ENCODE measurements at regions not wholly inside any gene's neighbourhood (a gene's known extent, or its start where the extent isn't known, plus 50 kb on each side); places are given as distances from the start of the nearest gene placed in this dataset.

- Histone ChIP-seq H3K27ac (ENCODE audit: low read length) (no peak overlapping the region), H3K9me3 (ENCODE audit: insufficient read depth, low read depth, low read length) (0 out of 2 replicates have a peak, but pooled peaks cover 3% of the 10 kb centered on the region), H3K4me1 (ENCODE audit: insufficient read depth, low read length) (no peaks in the 10 kb centered on the region), H3K36me3 (ENCODE audit: insufficient read depth, low read depth, low read length) (no peaks in the 10 kb centered on the region), H3K9ac (ENCODE audit: low read depth, low read length) (no peak overlapping the region), H3K27me3 (ENCODE audit: insufficient read depth, low read length) (peaks cover 18% of the 10 kb centered on the region; the same call in 1 of the 2 replicates), H3K4me3 (ENCODE audit: low read length) (no peak overlapping the region)
Measured at GRCh38 chr16:86692426-86692825, 114.1 kb downstream of the FOXL1 start.

- H3K27me3 ChIP-seq (ENCODE audit: insufficient read depth, low read length) = peaks cover 18% of the 10 kb centered on the region; the same call in 1 of the 2 replicates
Measured at GRCh38 chr16:86693033-86693432, 114.7 kb downstream of the FOXL1 start.

GRCh38 chr16:86697715-86698114 is 119.4 kb downstream of the FOXL1 start:
- Histone ChIP-seq H3K27me3 (ENCODE audit: insufficient read depth, low read length) (peaks cover 4% of the 10 kb centered on the region; the same call in 1 of the 2 replicates), H3K9me3 (ENCODE audit: insufficient read depth, low read depth, low read length) (no peaks in the 10 kb centered on the region), H3K4me3 (ENCODE audit: low read length) (no peak overlapping the region), H3K4me1 (ENCODE audit: insufficient read depth, low read length) (no peaks in the 10 kb centered on the region), H3K27ac (ENCODE audit: low read length) (no peak overlapping the region), H3K36me3 (ENCODE audit: insufficient read depth, low read depth, low read length) (no peaks in the 10 kb centered on the region), H3K9ac (ENCODE audit: low read depth, low read length) (no peak overlapping the region)

More at GRCh38 chr16:86693033-86693432, 114.7 kb downstream of the FOXL1 start:
- Histone ChIP-seq H3K4me1 (ENCODE audit: insufficient read depth, low read length) (no peaks in the 10 kb centered on the region), H3K9me3 (ENCODE audit: insufficient read depth, low read depth, low read length) (0 out of 2 replicates have a peak, but pooled peaks cover 3% of the 10 kb centered on the region), H3K9ac (ENCODE audit: low read depth, low read length) (no peak overlapping the region), H3K27ac (ENCODE audit: low read length) (no peak overlapping the region), H3K36me3 (ENCODE audit: insufficient read depth, low read depth, low read length) (no peaks in the 10 kb centered on the region), H3K4me3 (ENCODE audit: low read length) (no peak overlapping the region)

- Histone ChIP-seq H3K36me3 (ENCODE audit: insufficient read depth, low read depth, low read length) (no peaks in the 10 kb centered on the region), H3K9me3 (ENCODE audit: insufficient read depth, low read depth, low read length) (no peaks in the 10 kb centered on the region), H3K9ac (ENCODE audit: low read depth, low read length) (no peak overlapping the region), H3K27ac (ENCODE audit: low read length) (no peak overlapping the region), H3K27me3 (ENCODE audit: insufficient read depth, low read length) (no peaks in the 10 kb centered on the region), H3K4me3 (ENCODE audit: low read length) (no peak overlapping the region), H3K4me1 (ENCODE audit: insufficient read depth, low read length) (no peaks in the 10 kb centered on the region)
Measured at GRCh38 chr16:86700046-86700945, 121.9 kb downstream of the FOXL1 start.

- H3K4me3 ChIP-seq (ENCODE audit: low read length) = no peak overlapping the region
- H3K9ac ChIP-seq (ENCODE audit: low read depth, low read length) = no peak overlapping the region
- H3K27ac ChIP-seq (ENCODE audit: low read length) = no peak overlapping the region
- H3K4me1 ChIP-seq (ENCODE audit: insufficient read depth, low read length) = no peaks in the 10 kb centered on the region
- no peaks in the 10 kb centered on the region for H3K27me3 ChIP-seq (ENCODE audit: insufficient read depth, low read length)
- no peaks in the 10 kb centered on the region for H3K9me3 ChIP-seq (ENCODE audit: insufficient read depth, low read depth, low read length)
- H3K36me3 ChIP-seq (ENCODE audit: insufficient read depth, low read depth, low read length) = no peaks in the 10 kb centered on the region
Measured at GRCh38 chr16:86701286-86701975, 123.1 kb downstream of the FOXL1 start.

GRCh38 chr16:86702824-86703588 is 124.7 kb downstream of the FOXL1 start:
- no peak overlapping the region for H3K4me3 ChIP-seq (ENCODE audit: low read length)
- no peaks in the 10 kb centered on the region for H3K9me3 ChIP-seq (ENCODE audit: insufficient read depth, low read depth, low read length)
- no peaks in the 10 kb centered on the region for H3K4me1 ChIP-seq (ENCODE audit: insufficient read depth, low read length)
- H3K36me3 ChIP-seq (ENCODE audit: insufficient read depth, low read depth, low read length) = no peaks in the 10 kb centered on the region
- H3K27ac ChIP-seq (ENCODE audit: low read length) = no peak overlapping the region
- H3K9ac ChIP-seq (ENCODE audit: low read depth, low read length) = no peak overlapping the region
- no peaks in the 10 kb centered on the region for H3K27me3 ChIP-seq (ENCODE audit: insufficient read depth, low read length)

GRCh38 chr16:86704516-86704915 is 126.2 kb downstream of the FOXL1 start:
- no peak overlapping the region for H3K27ac ChIP-seq (ENCODE audit: low read length)
- no peak overlapping the region for H3K9ac ChIP-seq (ENCODE audit: low read depth, low read length)
- H3K36me3 ChIP-seq (ENCODE audit: insufficient read depth, low read depth, low read length) = no peaks in the 10 kb centered on the region
- no peaks in the 10 kb centered on the region for H3K9me3 ChIP-seq (ENCODE audit: insufficient read depth, low read depth, low read length)
- H3K27me3 ChIP-seq (ENCODE audit: insufficient read depth, low read length) = no peaks in the 10 kb centered on the region
- H3K4me1 ChIP-seq (ENCODE audit: insufficient read depth, low read length) = no peaks in the 10 kb centered on the region
- H3K4me3 ChIP-seq (ENCODE audit: low read length) = no peak overlapping the region

GRCh38 chr16:86706726-86707125 is 128.4 kb downstream of the FOXL1 start:
- no peak overlapping the region for H3K4me3 ChIP-seq (ENCODE audit: low read length)
- no peak overlapping the region for H3K27ac ChIP-seq (ENCODE audit: low read length)
- H3K9me3 ChIP-seq (ENCODE audit: insufficient read depth, low read depth, low read length) = no peaks in the 10 kb centered on the region
- H3K9ac ChIP-seq (ENCODE audit: low read depth, low read length) = no peak overlapping the region
- H3K27me3 ChIP-seq (ENCODE audit: insufficient read depth, low read length) = no peaks in the 10 kb centered on the region
- no peaks in the 10 kb centered on the region for H3K36me3 ChIP-seq (ENCODE audit: insufficient read depth, low read depth, low read length)
- H3K4me1 ChIP-seq (ENCODE audit: insufficient read depth, low read length) = no peaks in the 10 kb centered on the region

DNA sequence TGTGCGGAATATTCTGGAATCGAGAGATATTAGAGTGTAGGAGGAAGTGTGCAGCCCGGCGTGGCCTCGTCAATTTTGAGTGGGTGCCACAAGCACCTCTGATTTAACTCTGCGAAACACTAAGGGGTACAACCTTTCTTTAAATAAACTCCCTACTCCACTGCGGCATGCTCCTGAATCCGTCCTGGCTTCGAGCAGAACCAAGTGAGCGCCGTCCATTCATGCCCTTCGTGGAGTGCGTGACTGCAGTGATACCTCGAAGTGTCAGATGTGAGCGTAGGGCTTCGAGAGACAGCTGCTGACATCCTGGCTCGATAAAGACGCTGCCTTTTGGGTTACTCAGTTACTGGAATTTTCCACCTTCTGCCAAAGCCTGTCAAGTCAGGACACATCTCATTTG is 128.8 kb downstream of the FOXL1 start:
- H3K27me3 ChIP-seq (ENCODE audit: insufficient read depth, low read length) = no peaks in the 10 kb centered on the region

DNA sequence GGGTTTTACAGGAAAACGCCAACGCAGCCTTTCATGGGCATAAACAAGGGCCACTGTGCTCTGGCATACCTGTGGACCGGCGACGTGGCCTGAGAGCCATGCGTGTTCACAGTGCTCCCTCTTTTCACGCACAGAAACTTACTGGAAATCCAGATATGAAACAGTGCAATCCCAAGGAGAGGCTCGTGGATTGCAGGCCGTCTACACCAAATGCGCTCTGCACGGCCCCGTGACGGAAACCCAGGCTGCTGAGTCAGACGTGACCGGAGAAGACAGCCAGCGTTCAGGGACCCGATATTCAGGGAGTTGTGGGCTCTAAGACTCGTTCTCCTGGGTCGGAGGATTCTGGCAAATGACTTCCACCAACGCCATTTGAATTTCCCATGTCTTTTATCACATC is 129.2 kb downstream of the FOXL1 start:
- Histone ChIP-seq H3K9me3 (ENCODE audit: insufficient read depth, low read depth, low read length) (no peaks in the 10 kb centered on the region), H3K9ac (ENCODE audit: low read depth, low read length) (no peak overlapping the region), H3K36me3 (ENCODE audit: insufficient read depth, low read depth, low read length) (no peaks in the 10 kb centered on the region), H3K4me3 (ENCODE audit: low read length) (no peak overlapping the region), H3K27me3 (ENCODE audit: insufficient read depth, low read length) (no peaks in the 10 kb centered on the region), H3K27ac (ENCODE audit: low read length) (no peak overlapping the region), H3K4me1 (ENCODE audit: insufficient read depth, low read length) (no peaks in the 10 kb centered on the region)

More for the DNA sequence above, 128.8 kb downstream of the FOXL1 start:
- Histone ChIP-seq H3K9me3 (ENCODE audit: insufficient read depth, low read depth, low read length) (no peaks in the 10 kb centered on the region), H3K36me3 (ENCODE audit: insufficient read depth, low read depth, low read length) (no peaks in the 10 kb centered on the region), H3K27ac (ENCODE audit: low read length) (no peak overlapping the region), H3K9ac (ENCODE audit: low read depth, low read length) (no peak overlapping the region), H3K4me1 (ENCODE audit: insufficient read depth, low read length) (no peaks in the 10 kb centered on the region), H3K4me3 (ENCODE audit: low read length) (no peak overlapping the region)

GRCh38 chr16:86708431-86708830 is 130.1 kb downstream of the FOXL1 start:
- Histone ChIP-seq H3K9ac (ENCODE audit: low read depth, low read length) (no peak overlapping the region), H3K27me3 (ENCODE audit: insufficient read depth, low read length) (no peaks in the 10 kb centered on the region), H3K36me3 (ENCODE audit: insufficient read depth, low read depth, low read length) (no peaks in the 10 kb centered on the region), H3K9me3 (ENCODE audit: insufficient read depth, low read depth, low read length) (no peaks in the 10 kb centered on the region), H3K27ac (ENCODE audit: low read length) (no peak overlapping the region), H3K4me1 (ENCODE audit: insufficient read depth, low read length) (no peaks in the 10 kb centered on the region), H3K4me3 (ENCODE audit: low read length) (no peak overlapping the region)
